ENCODE measurements at regions not wholly inside any gene's neighbourhood (a gene's known extent, or its start where the extent isn't known, plus 50 kb on each side); places are given as distances from the start of the nearest gene placed in this dataset.

DNA sequence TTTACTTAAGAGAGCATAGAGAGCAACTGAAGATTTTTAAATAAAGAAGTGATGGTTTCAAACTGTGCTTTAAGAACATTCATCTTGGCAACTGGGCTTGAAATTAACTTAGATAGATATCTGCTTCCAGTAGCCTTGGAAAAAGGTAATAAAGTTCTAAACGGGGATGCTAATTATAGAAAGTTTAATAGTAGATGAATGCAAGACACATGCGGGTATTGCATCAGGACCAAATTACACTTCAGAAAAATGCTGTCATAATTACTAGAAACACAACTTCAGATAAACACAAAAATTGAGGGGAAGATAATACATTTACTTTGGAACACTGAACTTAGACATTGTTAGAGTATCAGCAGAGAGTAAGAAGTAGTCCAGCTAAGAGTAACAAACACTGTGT lies 227.7 kb upstream of the SNX2 start (continued):
- TF ChIP-seq XBP1 (CRISPR knock-in tag; IDR thresholded peaks at IDR 0.05) (no peak), ZBTB42 (CRISPR knock-in tag; IDR thresholded peaks at IDR 0.05) (no peak), ZNF546 (CRISPR knock-in tag; conservative IDR thresholded peaks at IDR 0.05) (no peak), SMARCE1 (IDR thresholded peaks at IDR 0.05; ENCODE audit: borderline replicate concordance) (no peak)

DNA sequence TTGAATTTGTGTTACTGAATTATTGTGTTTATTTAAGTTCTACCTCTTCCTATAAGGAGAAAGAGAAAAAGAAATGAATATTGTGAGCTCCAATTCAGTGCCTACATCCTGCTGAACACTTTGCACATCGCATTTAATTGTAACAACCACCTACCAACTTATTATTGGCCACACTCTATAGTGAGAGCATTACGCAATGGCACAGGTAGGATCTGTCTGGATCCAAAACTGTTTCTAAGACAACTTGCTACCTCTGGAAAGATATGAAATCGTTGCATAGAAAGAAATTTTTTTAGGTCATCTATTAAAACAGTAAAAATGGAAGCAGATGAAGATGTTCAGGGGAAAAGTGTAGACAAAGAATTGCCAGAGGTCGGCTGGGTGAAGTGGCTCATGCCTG lies 227.2 kb upstream of the SNX2 start:
- Histone ChIP-seq H3K4me1 (ENCODE audit: insufficient read depth, low read length) (no peaks in the 10 kb centered on the region), H3K27ac (ENCODE audit: extremely low read length, insufficient read depth, low read length) (no peak overlapping the region), H3K36me3 (replicated peaks in 1 of 2; ENCODE audit: control insufficient read depth in 1 of 2, insufficient read depth in 2 of 2, low read length in 2 of 2) (no peaks in the 10 kb centered on the region), H4K20me1 (ENCODE audit: insufficient read depth, low read length) (no peaks in the 10 kb centered on the region), H3K79me2 (ENCODE audit: insufficient read depth, low read length) (no peaks in the 10 kb centered on the region), H3K9me3 (ENCODE audit: low read length) (no peaks in the 10 kb centered on the region), H3K4me3 (replicated peaks in 1 of 3; ENCODE audit: insufficient read depth in 1 of 3, low read depth in 2 of 3, low read length in 3 of 3) (no peak overlapping the region), H3K9ac (ENCODE audit: insufficient read depth, low read depth, low read length) (no peak overlapping the region), H2AFZ (ENCODE audit: low read length) (no peak overlapping the region), H3K27me3 (ENCODE audit: control insufficient read depth in 1 of 2, insufficient read depth in 2 of 2, low read length in 2 of 2) (no peaks in the 10 kb centered on the region; a peak in 1 of 5 replicates), H3K4me2 (ENCODE audit: low read depth, low read length) (no peak overlapping the region)
- DNase-seq (ENCODE audit: low spot score), result no peak
- TF ChIP-seq RARA (CRISPR knock-in tag; IDR thresholded peaks at IDR 0.05) (no peak), CEBPB (IDR thresholded peaks at IDR 0.05; ENCODE audit: borderline replicate concordance, low read depth, low read length) (peak; percentile 57; the same call in 1 of the 2 replicates)
- POLR2A ChIA-PET, result no interaction called here
- intact Hi-C loops (cut with micrococcal nuclease; ENCODE audit: unreplicated experiment) (no loop called here), in situ Hi-C loops (cut with HindIII; ENCODE audit: extremely low pct_ligation_motif_present, low pct_unique_long_range_greater_than_20kb) (no loop called here)
- CTCF ChIA-PET (ENCODE audit: low intra/inter-chr PET ratio, low total read pairs), result no interaction called here
- no TSS peak for BruUV-seq (replicated peaks)
- 24% methylated on average over 4 of the region's 4 CpGs for WGBS (ENCODE audit: low lambda C conversion rate)
- FAIRE-seq, result no peak
- ATAC-seq, result no peak

DNA sequence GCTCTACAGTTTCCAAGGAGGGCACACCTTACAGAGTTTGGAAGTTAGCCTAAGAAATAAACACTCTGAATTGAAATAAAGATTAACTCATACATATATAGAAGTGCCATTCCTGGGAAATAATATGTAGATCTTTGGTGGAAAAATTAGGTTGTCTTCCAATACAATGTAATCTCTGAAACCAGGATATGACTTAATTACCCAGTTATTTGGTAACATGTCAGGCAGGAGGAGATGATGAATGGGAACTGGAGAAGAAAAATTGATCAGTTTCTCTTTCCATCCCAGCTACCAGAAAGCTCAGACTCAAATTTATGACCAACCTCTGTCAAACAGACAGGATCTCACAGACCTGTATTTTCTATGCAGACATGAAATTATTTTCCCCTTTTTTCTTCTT lies 215.2 kb upstream of the SNX2 start:
- no peak for DNase-seq (ENCODE audit: low spot score)

More for the DNA sequence above, 215.2 kb upstream of the SNX2 start:
- no TSS peak for BruUV-seq (replicated peaks)
- Histone ChIP-seq H3K4me1 (ENCODE audit: insufficient read depth, low read length) (no peaks in the 10 kb centered on the region), H3K36me3 (replicated peaks in 1 of 2; ENCODE audit: control insufficient read depth in 1 of 2, insufficient read depth in 2 of 2, low read length in 2 of 2) (no peaks in the 10 kb centered on the region), H3K9me3 (ENCODE audit: low read length) (no peaks in the 10 kb centered on the region), H3K4me3 (replicated peaks in 1 of 3; ENCODE audit: insufficient read depth in 1 of 3, low read depth in 2 of 3, low read length in 3 of 3) (no peak overlapping the region), H3K4me2 (ENCODE audit: low read depth, low read length) (no peak overlapping the region), H3K9ac (ENCODE audit: insufficient read depth, low read depth, low read length) (no peak overlapping the region), H3K27ac (ENCODE audit: extremely low read length, insufficient read depth, low read length) (no peak overlapping the region), H4K20me1 (ENCODE audit: insufficient read depth, low read length) (no peaks in the 10 kb centered on the region), H2AFZ (ENCODE audit: low read length) (no peak overlapping the region), H3K79me2 (ENCODE audit: insufficient read depth, low read length) (no peaks in the 10 kb centered on the region), H3K27me3 (ENCODE audit: control insufficient read depth in 1 of 2, insufficient read depth in 2 of 2, low read length in 2 of 2) (no peaks in the 10 kb centered on the region)
- TF ChIP-seq NFYC (CRISPR knock-in tag; IDR thresholded peaks at IDR 0.05), result no peak
- no peak for TF ChIP-seq ZBTB7A (CRISPR knock-in tag; IDR thresholded peaks at IDR 0.05)
- POLR2A ChIA-PET, result no interaction called here
- CTCF ChIA-PET (ENCODE audit: low intra/inter-chr PET ratio, low total read pairs), result no interaction called here
- ATAC-seq, result no peak
- no peak for FAIRE-seq
- intact Hi-C loops (cut with micrococcal nuclease; ENCODE audit: unreplicated experiment), result no loop called here
- in situ Hi-C loops (cut with HindIII; ENCODE audit: extremely low pct_ligation_motif_present, low pct_unique_long_range_greater_than_20kb), result no loop called here
